ENCODE measurements at regions not wholly inside any gene's neighbourhood (a gene's known extent, or its start where the extent isn't known, plus 50 kb on each side); places are given as distances from the start of the nearest gene placed in this dataset.

DNA sequence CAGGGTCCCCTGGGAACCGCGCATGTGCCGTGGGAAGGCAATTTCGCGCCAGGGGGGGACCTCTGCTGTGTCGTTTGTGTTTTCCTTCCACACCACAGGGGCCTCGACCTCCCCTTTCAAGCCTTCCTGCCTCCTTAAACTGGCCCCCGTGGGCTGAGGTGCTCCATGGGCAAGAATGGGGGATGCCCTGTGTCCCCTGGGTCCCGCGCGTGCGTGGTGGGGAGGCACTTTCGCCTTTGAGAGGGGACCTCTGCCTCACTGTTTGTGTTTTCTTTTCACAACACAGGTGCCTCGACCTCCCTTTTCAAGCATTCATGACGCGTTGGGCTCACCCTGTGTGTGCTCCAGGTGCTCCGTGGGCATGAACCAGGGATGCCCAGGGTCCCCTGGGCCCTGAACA, 348.8 kb downstream of the ALG10 start:
- H3K27me3 ChIP-seq (ENCODE audit: low read length), result no peaks in the 10 kb centered on the region
- no peaks in the 10 kb centered on the region for H3F3A ChIP-seq (ENCODE audit: insufficient read depth)
- no peaks in the 10 kb centered on the region for H3K9me2 ChIP-seq (replicated peaks; ENCODE audit: insufficient read depth, low read length)
- no peak overlapping the region for H3K9ac ChIP-seq (ENCODE audit: low read length)
- H3K27ac ChIP-seq (ENCODE audit: low read depth, low read length), result no peak overlapping the region
- H3K79me2 ChIP-seq (ENCODE audit: insufficient read depth, low read length), result no peaks in the 10 kb centered on the region
- no peak overlapping the region for H2AFZ ChIP-seq (ENCODE audit: low read depth, low read length, severe bottlenecking)
- no peaks in the 10 kb centered on the region for H3K36me3 ChIP-seq (ENCODE audit: low read length)
- no peak overlapping the region for H3K4me2 ChIP-seq (ENCODE audit: low read depth, low read length, poor library complexity, severe bottlenecking)
- no peak for TF ChIP-seq EZH2phosphoT487 (conservative IDR thresholded peaks at IDR 0.05; ENCODE audit: low read length)
- TF ChIP-seq, protein P1, sequence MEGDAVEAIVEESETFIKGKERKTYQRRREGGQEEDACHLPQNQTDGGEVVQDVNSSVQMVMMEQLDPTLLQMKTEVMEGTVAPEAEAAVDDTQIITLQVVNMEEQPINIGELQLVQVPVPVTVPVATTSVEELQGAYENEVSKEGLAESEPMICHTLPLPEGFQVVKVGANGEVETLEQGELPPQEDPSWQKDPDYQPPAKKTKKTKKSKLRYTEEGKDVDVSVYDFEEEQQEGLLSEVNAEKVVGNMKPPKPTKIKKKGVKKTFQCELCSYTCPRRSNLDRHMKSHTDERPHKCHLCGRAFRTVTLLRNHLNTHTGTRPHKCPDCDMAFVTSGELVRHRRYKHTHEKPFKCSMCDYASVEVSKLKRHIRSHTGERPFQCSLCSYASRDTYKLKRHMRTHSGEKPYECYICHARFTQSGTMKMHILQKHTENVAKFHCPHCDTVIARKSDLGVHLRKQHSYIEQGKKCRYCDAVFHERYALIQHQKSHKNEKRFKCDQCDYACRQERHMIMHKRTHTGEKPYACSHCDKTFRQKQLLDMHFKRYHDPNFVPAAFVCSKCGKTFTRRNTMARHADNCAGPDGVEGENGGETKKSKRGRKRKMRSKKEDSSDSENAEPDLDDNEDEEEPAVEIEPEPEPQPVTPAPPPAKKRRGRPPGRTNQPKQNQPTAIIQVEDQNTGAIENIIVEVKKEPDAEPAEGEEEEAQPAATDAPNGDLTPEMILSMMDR (IDR thresholded peaks at IDR 0.05; ENCODE audit: insufficient read depth, low read length, poor library complexity, severe bottlenecking), result no peak
- no peaks in the 10 kb centered on the region for H4K20me1 ChIP-seq (ENCODE audit: low read depth, low read length)
- no peak overlapping the region for H3K4me3 ChIP-seq (ENCODE audit: insufficient read depth, low read length, poor library complexity, severe bottlenecking)
- H3K9me3 ChIP-seq (ENCODE audit: insufficient read depth, low read length), result no peaks in the 10 kb centered on the region

DNA sequence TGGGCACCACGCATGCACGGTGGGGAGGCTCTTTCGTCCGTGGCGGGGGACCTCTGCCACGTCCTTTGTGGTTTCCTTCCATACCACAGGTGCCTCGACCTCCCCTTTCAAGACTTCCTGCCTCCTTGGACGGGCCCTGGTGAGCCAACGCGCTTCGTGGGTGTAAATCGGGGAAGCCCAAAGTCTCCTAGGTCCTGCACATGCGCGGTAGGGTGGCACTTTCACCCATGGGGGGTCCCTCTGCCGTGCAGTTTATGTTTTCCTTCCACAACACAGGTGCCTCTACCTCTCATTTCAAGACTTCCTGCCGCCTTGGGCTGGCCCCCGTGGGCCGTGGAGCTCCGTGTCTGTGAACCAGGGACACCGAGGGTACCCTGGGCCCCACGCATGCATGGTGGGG, 349.7 kb downstream of the ALG10 start:
- Histone ChIP-seq H3K79me2 (ENCODE audit: insufficient read depth, low read length) (no peaks in the 10 kb centered on the region), H3K9me3 (ENCODE audit: insufficient read depth, low read length) (no peaks in the 10 kb centered on the region), H3K27ac (ENCODE audit: low read depth, low read length) (no peak overlapping the region), H3K4me3 (ENCODE audit: insufficient read depth, low read length, poor library complexity, severe bottlenecking) (no peak overlapping the region), H3K36me3 (ENCODE audit: low read length) (no peaks in the 10 kb centered on the region), H3K9ac (ENCODE audit: low read length) (no peak overlapping the region), H3K9me2 (replicated peaks; ENCODE audit: insufficient read depth, low read length) (no peaks in the 10 kb centered on the region), H2AFZ (ENCODE audit: low read depth, low read length, severe bottlenecking) (no peak overlapping the region), H3F3A (ENCODE audit: insufficient read depth) (no peaks in the 10 kb centered on the region), H3K27me3 (ENCODE audit: low read length) (no peaks in the 10 kb centered on the region), H3K4me2 (ENCODE audit: low read depth, low read length, poor library complexity, severe bottlenecking) (no peak overlapping the region), H4K20me1 (ENCODE audit: low read depth, low read length) (no peaks in the 10 kb centered on the region)
- no peak for TF ChIP-seq EZH2phosphoT487 (conservative IDR thresholded peaks at IDR 0.05; ENCODE audit: low read length)
- TF ChIP-seq, protein P1 (IDR thresholded peaks at IDR 0.05; ENCODE audit: insufficient read depth, low read length, poor library complexity, severe bottlenecking), result no peak

DNA sequence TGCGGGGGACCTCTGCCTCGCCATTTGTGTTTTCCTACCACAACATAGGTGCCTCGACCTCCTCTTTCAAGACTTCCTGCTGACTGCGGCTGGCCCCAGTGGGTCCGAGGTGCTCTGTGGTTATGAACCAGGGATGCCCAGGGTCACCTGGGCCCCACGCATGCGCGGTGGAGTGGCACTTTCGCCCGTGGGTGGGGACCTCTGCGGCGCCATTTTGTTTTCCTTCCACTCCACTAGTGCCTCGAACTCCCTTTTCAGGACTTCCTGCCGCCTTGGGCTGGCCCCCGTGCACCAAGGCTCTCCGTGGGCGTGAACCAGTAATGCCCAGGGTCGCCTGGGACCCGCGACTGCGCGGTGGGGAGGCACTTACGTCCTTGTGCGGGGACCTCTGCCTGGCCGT, 351.6 kb downstream of the ALG10 start:
- H3K4me2 ChIP-seq (ENCODE audit: low read depth, low read length, poor library complexity, severe bottlenecking), result no peak overlapping the region
- no peaks in the 10 kb centered on the region for H3K27me3 ChIP-seq (ENCODE audit: low read length)
- no peaks in the 10 kb centered on the region for H3K9me2 ChIP-seq (replicated peaks; ENCODE audit: insufficient read depth, low read length)
- H3K9me3 ChIP-seq (ENCODE audit: insufficient read depth, low read length), result no peaks in the 10 kb centered on the region
- H3K27ac ChIP-seq (ENCODE audit: low read depth, low read length), result no peak overlapping the region
- H3K4me3 ChIP-seq (ENCODE audit: insufficient read depth, low read length, poor library complexity, severe bottlenecking), result no peak overlapping the region
- no peaks in the 10 kb centered on the region for H4K20me1 ChIP-seq (ENCODE audit: low read depth, low read length)
- no peaks in the 10 kb centered on the region for H3K36me3 ChIP-seq (ENCODE audit: low read length)
- H3F3A ChIP-seq (ENCODE audit: insufficient read depth), result no peaks in the 10 kb centered on the region
- H3K9ac ChIP-seq (ENCODE audit: low read length), result no peak overlapping the region
- H3K79me2 ChIP-seq (ENCODE audit: insufficient read depth, low read length), result no peaks in the 10 kb centered on the region
- no peak overlapping the region for H2AFZ ChIP-seq (ENCODE audit: low read depth, low read length, severe bottlenecking)
- TF ChIP-seq EZH2phosphoT487 (conservative IDR thresholded peaks at IDR 0.05; ENCODE audit: low read length), result no peak
- TF ChIP-seq, protein P1 (IDR thresholded peaks at IDR 0.05; ENCODE audit: insufficient read depth, low read length, poor library complexity, severe bottlenecking), result no peak
